Neural cell (in vitro differentiated cells): ENCODE measurements at regions not wholly inside any gene's neighbourhood (a gene's known extent, or its start where the extent isn't known, plus 50 kb on each side); places are given as distances from the start of the nearest gene placed in this dataset.

Source experiments
- H2AFZ ChIP-seq: fragments of 200-600, 300-800 bp; sonication (generic), shearing (Covaris generic); 2 replicates; pipeline ENCODE4 v1.6.0; 2014; ENCODE audit warnings: low read depth, mild to moderate bottlenecking, antibody characterized with exemption, low read length, moderate library complexity
- H3F3A ChIP-seq: fragments of 200-600 bp; shearing (Covaris generic); 2 replicates; pipeline ENCODE4 v1.6.1; 2016; ENCODE audit warnings: mild to moderate bottlenecking, moderate library complexity, mixed read lengths, antibody characterized with exemption, low read length; ENCODE audit not compliant: insufficient read depth, poor library complexity, severe bottlenecking
- H3K27ac ChIP-seq: fragments of 200-600, 300-800 bp; sonication (generic), shearing (Covaris generic); 2 replicates; pipeline ENCODE4 v1.5.1; 2014; ENCODE audit warnings: mild to moderate bottlenecking, low read length, moderate library complexity
- H3K27me3 ChIP-seq: fragments of 300-800, 200-600 bp; sonication (generic), shearing (Covaris generic); 2 replicates; pipeline ENCODE4 v1.6.0; 2014; ENCODE audit warnings: mild to moderate bottlenecking, low read depth, low read length, moderate library complexity; ENCODE audit not compliant: insufficient read depth
- H3K36me3 ChIP-seq: fragments of 300-800, 200-600 bp; sonication (generic), shearing (Covaris generic); 2 replicates; pipeline ENCODE4 v1.5.1; 2014; ENCODE audit warnings: mild to moderate bottlenecking, antibody characterized with exemption, low read length, moderate library complexity; ENCODE audit not compliant: insufficient read depth
- H3K4me2 ChIP-seq: fragments of 300-800, 200-600 bp; sonication (generic), shearing (Covaris generic); 2 replicates; pipeline ENCODE4 v1.6.0; 2014; ENCODE audit warnings: mild to moderate bottlenecking, low read length
- H3K4me3 ChIP-seq: fragments of 300-800, 200-600 bp; sonication (generic), shearing (Covaris generic); 2 replicates; pipeline ENCODE4 v1.5.1; 2014; ENCODE audit warnings: mild to moderate bottlenecking, low read length, moderate library complexity
- H3K79me2 ChIP-seq: fragments of 200-600 bp; shearing (Covaris generic); replicated peaks from 2 replicates; pipeline ENCODE4 v1.6.0; 2014; ENCODE audit warnings: mild to moderate bottlenecking, low read length, moderate library complexity; ENCODE audit not compliant: insufficient read depth
- H3K9ac ChIP-seq: fragments of 300-800, 200-600 bp; sonication (generic), shearing (Covaris generic); 2 replicates; pipeline ENCODE4 v1.6.1; 2016; ENCODE audit warnings: mild to moderate bottlenecking, low read length, mixed read lengths
- H3K9me2 ChIP-seq: fragments of 200-600 bp; shearing (Covaris generic); 2 replicates; pipeline ENCODE4 v1.6.1; 2016; ENCODE audit warnings: mild to moderate bottlenecking, low read length, mixed read lengths; ENCODE audit not compliant: insufficient read depth
- H3K9me3 ChIP-seq: fragments of 200-600, 300-800 bp; sonication (generic), shearing (Covaris generic); 2 replicates; pipeline ENCODE4 v1.6.1; 2016; ENCODE audit warnings: mild to moderate bottlenecking, mixed run types, low read length, moderate library complexity, mixed read lengths
- H4K20me1 ChIP-seq: fragments of 200-600 bp; shearing (Covaris generic); 2 replicates; pipeline ENCODE4 v1.6.1; 2016; ENCODE audit warnings: mild to moderate bottlenecking, mixed run types; ENCODE audit not compliant: insufficient read depth
- EP300 ChIP-seq: fragments of 450-650 bp; conservative IDR thresholded peaks from 2 replicates; pipeline ENCODE4 v1.6.1; 2014; ENCODE audit warnings: antibody characterized with exemption, mild to moderate bottlenecking, moderate library complexity; ENCODE audit not compliant: poor library complexity, severe bottlenecking
- EZH2 ChIP-seq: fragments of 200-600, 300-800 bp; shearing (Covaris generic), sonication (generic); IDR thresholded peaks from 2 replicates; pipeline ENCODE4 v1.6.1; 2014; ENCODE audit warnings: antibody characterized with exemption, low read length, borderline replicate concordance, mild to moderate bottlenecking; ENCODE audit not compliant: insufficient read depth, poor library complexity, severe bottlenecking
- MXI1 ChIP-seq: fragments of 450-650 bp; conservative IDR thresholded peaks from 2 replicates; pipeline ENCODE4 v1.6.1; 2014; ENCODE audit warnings: antibody characterized with exemption, mild to moderate bottlenecking; ENCODE audit not compliant: poor library complexity, severe bottlenecking
- POLR2AphosphoS5 ChIP-seq: IDR thresholded peaks from 2 replicates; pipeline ENCODE4 v1.6.1; 2012
- RAD21 ChIP-seq: fragments of 450-650 bp; conservative IDR thresholded peaks from 2 replicates; pipeline ENCODE4 v1.6.1; 2014; ENCODE audit warnings: antibody characterized with exemption, mild to moderate bottlenecking, moderate library complexity
- REST ChIP-seq: IDR thresholded peaks from 2 replicates; pipeline ENCODE4 v1.6.1; 2012; ENCODE audit warnings: borderline replicate concordance
- TAF1 ChIP-seq: IDR thresholded peaks from 2 replicates; pipeline ENCODE4 v1.6.1; 2012; ENCODE audit warnings: low read depth
- TF ChIP-seq, protein P1 (sequence below): fragments of 450-650 bp; IDR thresholded peaks from 2 replicates; pipeline ENCODE4 v1.5.1; 2014; ENCODE audit warnings: antibody characterized with exemption, mild to moderate bottlenecking, moderate library complexity; ENCODE audit not compliant: poor library complexity, severe bottlenecking

DNA sequence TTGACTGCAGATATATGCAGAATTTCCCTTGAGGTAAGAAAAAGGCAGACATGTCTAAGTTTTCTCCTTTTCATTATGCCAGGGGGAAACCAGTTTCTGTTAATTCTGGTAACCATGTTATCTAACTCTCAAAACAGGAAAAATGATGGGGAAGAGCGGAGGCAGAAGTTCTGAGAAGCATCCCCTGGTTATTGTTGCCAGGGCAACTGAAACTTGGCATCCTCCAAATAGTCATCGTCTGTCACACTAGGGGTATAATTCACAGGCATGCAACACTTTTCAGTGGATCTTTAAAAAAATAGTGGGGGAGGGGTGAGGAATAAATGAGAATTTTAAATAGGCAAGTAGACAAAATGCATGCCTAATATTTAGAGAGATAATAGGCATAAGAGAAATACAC, 715.3 kb upstream of the CXADR start:
- Histone ChIP-seq H3K4me3 (no peak overlapping the region), H3K4me2 (no peak overlapping the region), H4K20me1 (no peaks in the 10 kb centered on the region)

DNA sequence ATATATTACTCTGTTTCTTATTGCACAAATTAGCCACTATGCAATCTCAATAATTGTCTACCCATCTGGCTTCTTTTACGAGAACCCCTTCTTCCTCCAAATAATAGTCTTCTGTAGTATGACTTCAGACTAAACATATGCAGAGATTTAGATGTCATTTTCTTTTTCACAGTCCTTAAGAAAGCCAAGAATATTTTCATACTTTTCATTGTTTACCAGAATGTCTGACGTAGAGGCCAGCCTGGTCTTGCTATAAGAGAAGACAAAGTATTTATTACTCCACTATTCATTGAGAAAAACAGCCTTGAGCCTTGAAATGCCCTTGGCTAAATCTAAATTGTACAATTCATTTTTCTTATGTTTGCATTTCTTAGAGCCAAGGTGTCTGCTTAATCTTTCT, 714.9 kb upstream of the CXADR start:
- no peak overlapping the region for H3K9ac ChIP-seq
- TF ChIP-seq, protein P1, sequence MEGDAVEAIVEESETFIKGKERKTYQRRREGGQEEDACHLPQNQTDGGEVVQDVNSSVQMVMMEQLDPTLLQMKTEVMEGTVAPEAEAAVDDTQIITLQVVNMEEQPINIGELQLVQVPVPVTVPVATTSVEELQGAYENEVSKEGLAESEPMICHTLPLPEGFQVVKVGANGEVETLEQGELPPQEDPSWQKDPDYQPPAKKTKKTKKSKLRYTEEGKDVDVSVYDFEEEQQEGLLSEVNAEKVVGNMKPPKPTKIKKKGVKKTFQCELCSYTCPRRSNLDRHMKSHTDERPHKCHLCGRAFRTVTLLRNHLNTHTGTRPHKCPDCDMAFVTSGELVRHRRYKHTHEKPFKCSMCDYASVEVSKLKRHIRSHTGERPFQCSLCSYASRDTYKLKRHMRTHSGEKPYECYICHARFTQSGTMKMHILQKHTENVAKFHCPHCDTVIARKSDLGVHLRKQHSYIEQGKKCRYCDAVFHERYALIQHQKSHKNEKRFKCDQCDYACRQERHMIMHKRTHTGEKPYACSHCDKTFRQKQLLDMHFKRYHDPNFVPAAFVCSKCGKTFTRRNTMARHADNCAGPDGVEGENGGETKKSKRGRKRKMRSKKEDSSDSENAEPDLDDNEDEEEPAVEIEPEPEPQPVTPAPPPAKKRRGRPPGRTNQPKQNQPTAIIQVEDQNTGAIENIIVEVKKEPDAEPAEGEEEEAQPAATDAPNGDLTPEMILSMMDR, result no peak
- TF ChIP-seq MXI1, result no peak
- no peak for TF ChIP-seq EZH2
- no peak for TF ChIP-seq POLR2AphosphoS5
- no peak for TF ChIP-seq REST
- TF ChIP-seq RAD21, result no peak
- no peaks in the 10 kb centered on the region for H3K79me2 ChIP-seq
- H3K27ac ChIP-seq, result no peak overlapping the region
- no peak overlapping the region for H3K4me3 ChIP-seq
- H3K27me3 ChIP-seq, result no peaks in the 10 kb centered on the region
- no peaks in the 10 kb centered on the region for H3K36me3 ChIP-seq
- H2AFZ ChIP-seq, result no peak overlapping the region
- H4K20me1 ChIP-seq, result no peaks in the 10 kb centered on the region
- no peaks in the 10 kb centered on the region for H3K9me3 ChIP-seq
- H3K4me2 ChIP-seq, result no peak overlapping the region
- H3K9me2 ChIP-seq, result no peaks in the 10 kb centered on the region
- no peaks in the 10 kb centered on the region for H3F3A ChIP-seq

More for the DNA sequence above, 715.3 kb upstream of the CXADR start:
- Histone ChIP-seq H3K79me2 (no peaks in the 10 kb centered on the region), H2AFZ (no peak overlapping the region), H3K27me3 (no peaks in the 10 kb centered on the region), H3K27ac (no peak overlapping the region), H3K9me3 (no peaks in the 10 kb centered on the region), H3K9ac (no peak overlapping the region), H3F3A (no peaks in the 10 kb centered on the region), H3K36me3 (no peaks in the 10 kb centered on the region), H3K9me2 (no peaks in the 10 kb centered on the region)
- no peak for TF ChIP-seq EZH2
- TF ChIP-seq TAF1, result no peak
- no peak for TF ChIP-seq REST
- TF ChIP-seq, protein P1, result no peak
- TF ChIP-seq EP300, result no peak
